ENCODE measurements at regions not wholly inside any gene's neighbourhood (a gene's known extent, or its start where the extent isn't known, plus 50 kb on each side); places are given as distances from the start of the nearest gene placed in this dataset.

GRCh38 chr11:13135385-13136271 is 126.5 kb downstream of the RASSF10 start:
- H3K27ac ChIP-seq: no peak overlapping the region; the same call in 1 of the 2 replicates
- TF ChIP-seq CTCF (conservative IDR thresholded peaks at IDR 0.05): no peak

GRCh38 chr11:13136272-13136596 is 127.1 kb downstream of the RASSF10 start:
- TF ChIP-seq CTCF (conservative IDR thresholded peaks at IDR 0.05): no peak
- H3K27ac ChIP-seq: no peak overlapping the region

- no peak overlapping the region for H3K27ac ChIP-seq
- no peak for TF ChIP-seq CTCF (conservative IDR thresholded peaks at IDR 0.05)
Measured at GRCh38 chr11:13137844-13138301, 128.8 kb downstream of the RASSF10 start.

- H3K27ac ChIP-seq: peak overlapping the region; percentile 89
Measured at GRCh38 chr11:13139085-13139484, 130.0 kb downstream of the RASSF10 start.

- H3K27ac ChIP-seq: peak overlapping the region; percentile 89
- TF ChIP-seq CTCF (conservative IDR thresholded peaks at IDR 0.05): no peak
Measured at GRCh38 chr11:13140028-13140870, 131.1 kb downstream of the RASSF10 start.

- no peak for TF ChIP-seq CTCF (conservative IDR thresholded peaks at IDR 0.05)
- H3K27ac ChIP-seq: peak overlapping the region; percentile 89
Measured at GRCh38 chr11:13140873-13141655, 131.9 kb downstream of the RASSF10 start.

- no peak for TF ChIP-seq CTCF (conservative IDR thresholded peaks at IDR 0.05)
Measured at GRCh38 chr11:13141731-13142709, 132.9 kb downstream of the RASSF10 start.

More at GRCh38 chr11:13141731-13142709, 132.9 kb downstream of the RASSF10 start:
- H3K27ac ChIP-seq: peak overlapping the region; percentile 89

All from VCaP (cell line).